ENCODE measurements at regions not wholly inside any gene's neighbourhood (a gene's known extent, or its start where the extent isn't known, plus 50 kb on each side); places are given as distances from the start of the nearest gene placed in this dataset.
A peak's percentile ranks its signal among the peaks of the same experiment; 100 is the strongest.

- DNase-seq, result no peak
These were observed 151.0 kb downstream of the PCSK1 start for GRCh38 chr5:96282020-96282419.

GRCh38 chr5:96280946-96281393 lies 152.1 kb downstream of the PCSK1 start:
- DNase-seq, result no peak

- peak; percentile 34 for DNase-seq
These were observed 153.1 kb downstream of the PCSK1 start for GRCh38 chr5:96279801-96280542.

GRCh38 chr5:96278981-96279380 lies 154.1 kb downstream of the PCSK1 start:
- DNase-seq, result no peak

- no peak for DNase-seq
These were observed 158.0 kb downstream of the PCSK1 start for GRCh38 chr5:96275051-96275450.

GRCh38 chr5:96265487-96265886 lies 167.6 kb downstream of the PCSK1 start:
- no peak for DNase-seq

GRCh38 chr5:96264047-96264446 lies 169.0 kb downstream of the PCSK1 start:
- no peak for DNase-seq

- DNase-seq, result no peak
These were observed 170.9 kb downstream of the PCSK1 start for GRCh38 chr5:96262105-96262504.

GRCh38 chr5:96260009-96260408 lies 173.0 kb downstream of the PCSK1 start:
- no peak for DNase-seq

- DNase-seq, result peak; percentile 30
These were observed 173.8 kb downstream of the PCSK1 start for GRCh38 chr5:96259151-96259772.

GRCh38 chr5:96258692-96259091 lies 174.4 kb downstream of the PCSK1 start:
- no peak for DNase-seq

GRCh38 chr5:96257904-96258303 lies 175.1 kb downstream of the PCSK1 start:
- DNase-seq, result no peak

GRCh38 chr5:96256795-96257470 lies 176.1 kb downstream of the PCSK1 start:
- peak; percentile 63 for DNase-seq

GRCh38 chr5:96254980-96255691 lies 177.9 kb downstream of the PCSK1 start:
- DNase-seq, result peak; percentile 31

- no peak for DNase-seq
These were observed 179.9 kb downstream of the PCSK1 start for GRCh38 chr5:96253140-96253539.

GRCh38 chr5:96252596-96252995 lies 180.5 kb downstream of the PCSK1 start:
- DNase-seq, result peak; percentile 12

GRCh38 chr5:96250782-96251181 lies 182.3 kb downstream of the PCSK1 start:
- DNase-seq, result no peak

- DNase-seq, result no peak
These were observed 184.9 kb downstream of the PCSK1 start for GRCh38 chr5:96248131-96248530.

GRCh38 chr5:96247708-96248107 lies 185.3 kb downstream of the PCSK1 start:
- DNase-seq, result no peak

GRCh38 chr5:96247097-96247701 lies 185.8 kb downstream of the PCSK1 start:
- DNase-seq, result no peak

- DNase-seq, result no peak
These were observed 187.6 kb downstream of the PCSK1 start for GRCh38 chr5:96245140-96246091.
